GM12878 (cell line): ENCODE measurements at regions not wholly inside any gene's neighbourhood (a gene's known extent, or its start where the extent isn't known, plus 50 kb on each side); places are given as distances from the start of the nearest gene placed in this dataset.

Source experiments
- ATAC-seq: fragments of 200-7000 bp; cut with Tn5 transposase; 3 replicates; pipeline ENCODE4 v1.9.1; 2020; ENCODE audit warnings: mild to moderate bottlenecking, moderate library complexity
- BruUV-seq: library from RNA; stranded (reverse); fragments of 400-500 nt; replicated peaks from 2 replicates; lab custom pipeline; 2021; lab: Mats Ljungman, UMichigan
- CTCF ChIA-PET: fragments of 300-600 bp; sonication (Branson Sonifier 250); formaldehyde crosslinking; extraction: SDS; loops from one replicate; lab custom pipeline; 2021; ENCODE audit warnings: inconsistent platforms; lab: Yijun Ruan, JAX
- POLR2A ChIA-PET: fragments of 350-600 bp; formaldehyde crosslinking; extraction: SDS; loops from one replicate; lab custom pipeline; 2021; ENCODE audit warnings: inconsistent platforms; lab: Charles Lee
- RAD21 ChIA-PET: fragments of 300-600 bp; sonication (Branson Sonifier 250); formaldehyde crosslinking; loops from one replicate; lab custom pipeline; 2023; ENCODE audit warnings: antibody characterized with exemption; ENCODE audit not compliant: unreplicated experiment; lab: Charles Lee
- SMC1A ChIA-PET: fragments of 300-600 bp; sonication (Branson Sonifier 250); formaldehyde crosslinking; loops from one replicate; lab custom pipeline; 2023; ENCODE audit not compliant: unreplicated experiment, uncharacterized antibody; lab: Charles Lee
- DNase-seq: peaks from one replicate; pipeline ENCODE4 v3.0.0-alpha.2; 2011; ENCODE audit warnings: low read depth, low spot score
- FAIRE-seq: peaks from 3 replicates; lab custom pipeline; 2011; peaks lifted over from hg19 to GRCh38; lab: Jason Lieb, UNC
- H2AFZ ChIP-seq: 2 replicates; pipeline ENCODE4 v1.6.0; 2011; ENCODE audit warnings: low read depth, low read length, control low read depth; ENCODE audit not compliant: control insufficient read depth
- H3K27ac ChIP-seq: 2 replicates; pipeline ENCODE4 v1.5.1; 2011; ENCODE audit warnings: control low read depth; ENCODE audit not compliant: control insufficient read depth, insufficient read depth
- H3K27me3 ChIP-seq, 2 experiments: replicated peaks in 1 of 2; 2 replicates each; pipeline versions ENCODE4 v1.6.0 to v1.6.1; 2011; ENCODE audit warnings: low read length in 1 of 2; ENCODE audit not compliant: control insufficient read depth in 2 of 2, insufficient read depth in 2 of 2
- H3K36me3 ChIP-seq, 2 experiments: 2 replicates each; pipeline ENCODE4 v1.5.1; 2011; ENCODE audit warnings: low read length in 1 of 2; ENCODE audit not compliant: control insufficient read depth in 2 of 2, insufficient read depth in 2 of 2
- H3K4me1 ChIP-seq: 2 replicates; pipeline ENCODE4 v1.6.1; 2011; ENCODE audit warnings: mild to moderate bottlenecking, low read length, moderate library complexity, mixed read lengths; ENCODE audit not compliant: control insufficient read depth, insufficient read depth
- H3K4me2 ChIP-seq: 2 replicates; pipeline ENCODE4 v1.6.0; 2011; ENCODE audit warnings: control low read depth; ENCODE audit not compliant: control insufficient read depth, insufficient read depth
- H3K4me3 ChIP-seq: fragments of 200-600 bp; sonication (generic); 2 replicates; pipeline ENCODE4 v1.5.1; 2016
- H3K79me2 ChIP-seq: 2 replicates; pipeline ENCODE4 v1.6.0; 2011; ENCODE audit warnings: low read length; ENCODE audit not compliant: control insufficient read depth, insufficient read depth
- H3K9ac ChIP-seq: 2 replicates; pipeline ENCODE4 v1.8.0; 2011; ENCODE audit warnings: low read length, control low read depth, mixed read lengths; ENCODE audit not compliant: control insufficient read depth, insufficient read depth
- H3K9me3 ChIP-seq: replicated peaks from 3 replicates; pipeline ENCODE4 v1.5.1; 2011; ENCODE audit warnings: mild to moderate bottlenecking, low read length; ENCODE audit not compliant: control insufficient read depth, insufficient read depth
- H4K20me1 ChIP-seq: 2 replicates; pipeline ENCODE4 v1.6.0; 2011; ENCODE audit not compliant: control insufficient read depth, insufficient read depth
- ATF7 ChIP-seq: fragments of 450-650 bp; IDR thresholded peaks from 2 replicates; pipeline ENCODE4 v1.6.1; 2016; ENCODE audit warnings: low read depth, mild to moderate bottlenecking
- BRCA1 ChIP-seq: IDR thresholded peaks from 2 replicates; pipeline ENCODE4 v1.6.1; 2011; ENCODE audit warnings: low read depth, low read length, improper control_type of control experiment
- DPF2 ChIP-seq: fragments of 450-650 bp; IDR thresholded peaks from 2 replicates; pipeline ENCODE4 v1.6.1; 2017; ENCODE audit warnings: mild to moderate bottlenecking
- E2F4 ChIP-seq: IDR thresholded peaks from 2 replicates; pipeline ENCODE4 v1.6.1; 2012; ENCODE audit warnings: low read depth, low read length, improper control_type of control experiment
- FOXK2 ChIP-seq: fragments of 450-650 bp; IDR thresholded peaks from 2 replicates; pipeline ENCODE4 v1.6.1; 2017; ENCODE audit warnings: mild to moderate bottlenecking, moderate library complexity
- WRNIP1 ChIP-seq: IDR thresholded peaks from 2 replicates; pipeline ENCODE4 v1.6.1; 2011; ENCODE audit warnings: low read depth, low read length, improper control_type of control experiment, borderline replicate concordance
- ZBED1 ChIP-seq: IDR thresholded peaks from 2 replicates; pipeline ENCODE4 v1.6.1; 2016; ENCODE audit warnings: borderline replicate concordance
- ZNF274 ChIP-seq: IDR thresholded peaks from one replicate; pipeline ENCODE4 v1.8.0; 2011; ENCODE audit not compliant: insufficient read length, insufficient read depth
- ZNF687 ChIP-seq: fragments of 450-650 bp; IDR thresholded peaks from 2 replicates; pipeline ENCODE4 v1.6.1; 2017; ENCODE audit warnings: mild to moderate bottlenecking, moderate library complexity
- WGBS: methylation state at CpG from one replicate; pipeline ENCODE4 v1.1.6; 2016; ENCODE audit warnings: low lambda C conversion rate; ENCODE audit not compliant: insufficient replicate concordance, insufficient coverage; ENCODE audit errors: missing lambda C conversion rate; 5-methylcytosine and 5-hydroxymethylcytosine counted together
- in situ Hi-C: fragments of 300-500 bp; cut with MboI; formaldehyde crosslinking; loops from 9 replicates; pipeline ENCODE4 v1.14.3; 2018; ENCODE audit warnings: mixed read lengths
- intact Hi-C: fragments of 100-400 bp; cut with micrococcal nuclease; formaldehyde crosslinking; loops from one replicate; pipeline ENCODE4 v1.14.2; 2022; ENCODE audit not compliant: unreplicated experiment

GRCh38 chr10:31593124-31593523 lies 274.1 kb downstream of the ZEB1 start:
- DNase-seq (no peak), ATAC-seq (no peak), FAIRE-seq (no peak)
- no peaks in the 10 kb centered on the region for H3K36me3 ChIP-seq
- in situ Hi-C loops (no loop called here), intact Hi-C loops (no loop called here)
- no peak overlapping the region for H3K9ac ChIP-seq
- no peak overlapping the region for H3K27ac ChIP-seq
- H2AFZ ChIP-seq, result no peak overlapping the region
- H4K20me1 ChIP-seq, result no peaks in the 10 kb centered on the region
- peaks cover 8% of the 10 kb centered on the region for H3K4me1 ChIP-seq
- H3K9me3 ChIP-seq, result peaks cover 8% of the 10 kb centered on the region; the same call in 2 of the 3 replicates
- POLR2A ChIA-PET, result interaction anchor here (0.9 to 1.0 kb wide), 2 partner anchors 10 to 12 kb away, joined by 3 read pairs; no protein-coding TSS in a partner anchor
- no TSS peak for BruUV-seq
- H3K4me3 ChIP-seq, result no peak overlapping the region
- 76% methylated on average over 2 of the region's 2 CpGs for WGBS
- RAD21 ChIA-PET, result interaction anchor here (0.8 to 1.4 kb wide), 2 partner anchors 9 to 11 kb away, joined by 3 read pairs; no protein-coding TSS in a partner anchor
- CTCF ChIA-PET, result interaction anchor here (1.0 to 1.5 kb wide), 2 partner anchors 10 to 93 kb away, joined by 3 to 4 read pairs; no protein-coding TSS in a partner anchor
- H3K79me2 ChIP-seq, result no peaks in the 10 kb centered on the region
- TF ChIP-seq E2F4 (no peak), ATF7 (no peak), FOXK2 (no peak), ZNF274 (no peak), ZNF687 (no peak), DPF2 (no peak), WRNIP1 (no peak), ZBED1 (no peak), BRCA1 (no peak)
- no peak overlapping the region for H3K4me2 ChIP-seq
- SMC1A ChIA-PET, result interaction anchor here (0.8 to 2.7 kb wide), 3 partner anchors 11 to 112 kb away, joined by 3 to 13 read pairs (median 3); no protein-coding TSS in a partner anchor
- no peaks in the 10 kb centered on the region for H3K27me3 ChIP-seq
